OCI-LY3 (cell line): ENCODE measurements at regions not wholly inside any gene's neighbourhood (a gene's known extent, or its start where the extent isn't known, plus 50 kb on each side); places are given as distances from the start of the nearest gene placed in this dataset.

Source experiments
- EZH2phosphoT487 ChIP-seq: fragments of 200-600 bp; shearing (Covaris generic); IDR thresholded peaks from 2 replicates; pipeline ENCODE4 v1.6.1; 2018; ENCODE audit warnings: antibody characterized with exemption, mixed run types, low read depth
- TF ChIP-seq, protein P1 (sequence below): fragments of 200-600, 300-600 bp; sonication (generic); IDR thresholded peaks from 2 replicates; pipeline ENCODE4 v1.5.1; 2014; ENCODE audit warnings: antibody characterized with exemption, low read length, low read depth

DNA sequence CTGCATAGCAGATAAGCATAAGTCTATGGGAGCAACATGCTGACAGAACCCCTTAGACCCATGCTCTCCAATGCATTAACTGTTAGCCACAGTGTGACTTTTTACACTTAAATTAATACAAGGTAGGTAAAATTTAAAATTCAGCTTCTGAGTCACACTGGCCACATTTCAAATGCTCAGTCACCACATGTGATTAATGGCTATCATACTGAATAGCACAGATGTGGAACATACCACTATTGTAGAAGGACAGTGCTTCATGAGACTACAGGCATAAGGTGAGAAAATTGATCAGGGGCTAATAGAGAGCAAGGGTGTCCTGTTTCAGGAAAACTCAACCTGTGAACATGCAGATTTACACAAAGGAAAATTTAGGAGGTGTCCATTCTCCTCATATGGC, 357.0 kb upstream of the SEMA6D start:
- TF ChIP-seq, protein P1, sequence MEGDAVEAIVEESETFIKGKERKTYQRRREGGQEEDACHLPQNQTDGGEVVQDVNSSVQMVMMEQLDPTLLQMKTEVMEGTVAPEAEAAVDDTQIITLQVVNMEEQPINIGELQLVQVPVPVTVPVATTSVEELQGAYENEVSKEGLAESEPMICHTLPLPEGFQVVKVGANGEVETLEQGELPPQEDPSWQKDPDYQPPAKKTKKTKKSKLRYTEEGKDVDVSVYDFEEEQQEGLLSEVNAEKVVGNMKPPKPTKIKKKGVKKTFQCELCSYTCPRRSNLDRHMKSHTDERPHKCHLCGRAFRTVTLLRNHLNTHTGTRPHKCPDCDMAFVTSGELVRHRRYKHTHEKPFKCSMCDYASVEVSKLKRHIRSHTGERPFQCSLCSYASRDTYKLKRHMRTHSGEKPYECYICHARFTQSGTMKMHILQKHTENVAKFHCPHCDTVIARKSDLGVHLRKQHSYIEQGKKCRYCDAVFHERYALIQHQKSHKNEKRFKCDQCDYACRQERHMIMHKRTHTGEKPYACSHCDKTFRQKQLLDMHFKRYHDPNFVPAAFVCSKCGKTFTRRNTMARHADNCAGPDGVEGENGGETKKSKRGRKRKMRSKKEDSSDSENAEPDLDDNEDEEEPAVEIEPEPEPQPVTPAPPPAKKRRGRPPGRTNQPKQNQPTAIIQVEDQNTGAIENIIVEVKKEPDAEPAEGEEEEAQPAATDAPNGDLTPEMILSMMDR = no peak
- TF ChIP-seq EZH2phosphoT487 = no peak
